ENCODE measurements at regions not wholly inside any gene's neighbourhood (a gene's known extent, or its start where the extent isn't known, plus 50 kb on each side); places are given as distances from the start of the nearest gene placed in this dataset.
"Not testable (repeated sequence)": the region's sequence is repeated elsewhere in the genome, so short reads cannot be mapped to it uniquely, and the experiment has no call there.

DNA sequence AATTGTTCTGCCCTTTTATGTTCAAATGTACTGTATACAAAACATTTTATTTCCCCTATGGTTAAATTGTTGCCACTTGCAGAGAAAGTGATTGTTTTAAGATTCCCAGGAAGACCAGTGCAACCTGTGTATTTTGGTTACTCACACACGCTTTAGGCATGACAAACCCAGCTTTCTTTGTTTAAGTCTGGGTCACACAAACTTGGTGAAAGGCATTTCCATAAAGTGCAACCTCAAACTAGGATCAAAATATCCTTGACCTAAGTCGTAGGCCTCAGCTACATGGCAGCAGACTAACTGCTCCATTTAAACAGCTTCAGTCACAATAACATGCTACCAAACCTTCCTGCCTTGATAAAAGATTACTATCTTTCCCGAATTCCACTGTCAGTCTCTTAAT is 639.0 kb upstream of the PRR20A start:
- Histone ChIP-seq H3K9me3 (ENCODE audit: control insufficient read depth, insufficient read depth, low read length) (no peaks in the 10 kb centered on the region), H3K4me3 (ENCODE audit: low read length) (no peak overlapping the region), H3K27me3 (ENCODE audit: control insufficient read depth, insufficient read depth, low read length) (no peaks in the 10 kb centered on the region), H3K4me1 (ENCODE audit: control insufficient read depth, insufficient read depth, low read length) (no peaks in the 10 kb centered on the region), H3K27ac (ENCODE audit: low read length) (no peak overlapping the region), H3K36me3 (ENCODE audit: control insufficient read depth, insufficient read depth, low read length) (no peaks in the 10 kb centered on the region)
- Mint-ChIP-seq H3K4me3 (no peak overlapping the region), H3K27ac (no peak overlapping the region), H3K36me3 (peaks cover 10% of the 10 kb centered on the region), H3K4me1 (no peaks in the 10 kb centered on the region), H3K9me3 (peaks cover 18 to 25% of the 10 kb centered on the region in 2 donors), H3K27me3 (ENCODE audit: low read depth in 2 of 2) (no peaks in the 10 kb centered on the region)
- TF ChIP-seq, protein P1, sequence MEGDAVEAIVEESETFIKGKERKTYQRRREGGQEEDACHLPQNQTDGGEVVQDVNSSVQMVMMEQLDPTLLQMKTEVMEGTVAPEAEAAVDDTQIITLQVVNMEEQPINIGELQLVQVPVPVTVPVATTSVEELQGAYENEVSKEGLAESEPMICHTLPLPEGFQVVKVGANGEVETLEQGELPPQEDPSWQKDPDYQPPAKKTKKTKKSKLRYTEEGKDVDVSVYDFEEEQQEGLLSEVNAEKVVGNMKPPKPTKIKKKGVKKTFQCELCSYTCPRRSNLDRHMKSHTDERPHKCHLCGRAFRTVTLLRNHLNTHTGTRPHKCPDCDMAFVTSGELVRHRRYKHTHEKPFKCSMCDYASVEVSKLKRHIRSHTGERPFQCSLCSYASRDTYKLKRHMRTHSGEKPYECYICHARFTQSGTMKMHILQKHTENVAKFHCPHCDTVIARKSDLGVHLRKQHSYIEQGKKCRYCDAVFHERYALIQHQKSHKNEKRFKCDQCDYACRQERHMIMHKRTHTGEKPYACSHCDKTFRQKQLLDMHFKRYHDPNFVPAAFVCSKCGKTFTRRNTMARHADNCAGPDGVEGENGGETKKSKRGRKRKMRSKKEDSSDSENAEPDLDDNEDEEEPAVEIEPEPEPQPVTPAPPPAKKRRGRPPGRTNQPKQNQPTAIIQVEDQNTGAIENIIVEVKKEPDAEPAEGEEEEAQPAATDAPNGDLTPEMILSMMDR (IDR thresholded peaks at IDR 0.05) = no peak
- intact Hi-C loops (cut with micrococcal nuclease) = no loop called here
- ATAC-seq (no peak), DNase-seq (no peak)
- 52% methylated on average over 3 of the region's 3 CpGs for WGBS (ENCODE audit: insufficient coverage)

DNA sequence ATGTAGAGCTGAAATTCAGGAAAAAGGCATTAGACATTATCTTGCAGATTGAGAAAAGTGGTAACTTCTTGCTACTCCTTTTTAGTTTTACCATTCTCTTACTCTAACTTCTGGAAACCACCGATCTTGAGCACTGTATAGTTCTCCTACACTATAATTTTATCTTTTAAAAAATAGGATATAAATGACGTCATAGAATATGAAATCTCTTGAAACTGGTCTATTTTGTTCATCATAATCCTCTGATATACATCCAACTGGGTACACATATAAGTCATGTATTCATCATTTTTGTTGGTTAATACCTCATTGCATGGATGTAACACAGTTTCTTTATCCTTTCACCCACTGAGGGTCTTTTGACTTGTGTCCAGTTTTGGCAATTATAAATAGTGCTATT is 629.9 kb upstream of the PRR20A start:
- H3K4me3 Mint-ChIP-seq = no peak overlapping the region
- no peak for ATAC-seq
- Histone ChIP-seq H3K9me3 (ENCODE audit: control insufficient read depth, insufficient read depth, low read length) (no peaks in the 10 kb centered on the region), H3K4me1 (ENCODE audit: control insufficient read depth, insufficient read depth, low read length) (no peaks in the 10 kb centered on the region), H3K4me3 (ENCODE audit: low read length) (no peak overlapping the region), H3K27ac (ENCODE audit: low read length) (no peak overlapping the region), H3K27me3 (ENCODE audit: control insufficient read depth, insufficient read depth, low read length) (no peaks in the 10 kb centered on the region), H3K36me3 (ENCODE audit: control insufficient read depth, insufficient read depth, low read length) (no peaks in the 10 kb centered on the region)
- intact Hi-C loops (cut with micrococcal nuclease) = no loop called here
- no peak overlapping the region for H3K27ac Mint-ChIP-seq
- H3K9me3 Mint-ChIP-seq = peaks cover 13 to 14% of the 10 kb centered on the region in 2 donors
- H3K27me3 Mint-ChIP-seq (ENCODE audit: low read depth in 2 of 2) = no peaks in the 10 kb centered on the region
- WGBS (ENCODE audit: insufficient coverage) = no CpG with 5 or more reads among the region's 2 CpGs
- no peak for DNase-seq
- H3K4me1 Mint-ChIP-seq = no peaks in the 10 kb centered on the region
- H3K36me3 Mint-ChIP-seq = peaks cover 5% of the 10 kb centered on the region
- TF ChIP-seq, protein P1 (IDR thresholded peaks at IDR 0.05) = no peak

GRCh38 chr13:56512336-56512735 is 628.4 kb upstream of the PRR20A start:
- H3K9me3 ChIP-seq (ENCODE audit: control insufficient read depth, insufficient read depth, low read length); H3K4me3 Mint-ChIP-seq; H3K4me1 Mint-ChIP-seq; ATAC-seq; H3K27ac Mint-ChIP-seq; H3K27ac ChIP-seq (ENCODE audit: low read length); H3K4me1 ChIP-seq (ENCODE audit: control insufficient read depth, insufficient read depth, low read length); H3K36me3 ChIP-seq (ENCODE audit: control insufficient read depth, insufficient read depth, low read length); H3K4me3 ChIP-seq (ENCODE audit: low read length); H3K27me3 Mint-ChIP-seq (ENCODE audit: low read depth in 2 of 2); H3K36me3 Mint-ChIP-seq; DNase-seq; H3K27me3 ChIP-seq (ENCODE audit: control insufficient read depth, insufficient read depth, low read length); intact Hi-C loops (cut with micrococcal nuclease): not testable (repeated sequence)
- WGBS (ENCODE audit: insufficient coverage) = 92% methylated on average over 2 of the region's 2 CpGs
- peaks cover 12% of the 10 kb centered on the region in 2 donors for H3K9me3 Mint-ChIP-seq

DNA sequence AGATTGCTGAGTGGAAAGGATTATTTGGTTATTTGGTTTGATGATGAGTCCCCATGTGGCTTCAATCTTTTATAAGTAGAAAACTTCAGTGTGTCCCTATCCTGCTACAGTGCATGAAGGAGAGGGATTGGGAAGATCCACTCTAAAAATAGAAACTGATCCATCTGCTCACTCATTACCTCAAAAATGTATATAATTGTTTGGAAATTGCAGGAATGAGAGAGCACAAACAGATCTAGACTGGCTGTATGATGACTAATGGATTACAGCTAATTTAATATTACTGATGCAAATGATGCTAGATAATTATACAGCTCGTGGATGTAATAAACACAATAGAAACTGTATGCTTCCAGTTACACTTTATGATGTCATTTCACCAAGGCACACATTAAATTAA is 625.3 kb upstream of the PRR20A start:
- H3K36me3 Mint-ChIP-seq = peaks cover 9% of the 10 kb centered on the region
- Histone ChIP-seq H3K4me3 (ENCODE audit: low read length) (no peak overlapping the region), H3K4me1 (ENCODE audit: control insufficient read depth, insufficient read depth, low read length) (no peaks in the 10 kb centered on the region), H3K9me3 (ENCODE audit: control insufficient read depth, insufficient read depth, low read length) (peaks cover 3% of the 10 kb centered on the region), H3K27me3 (ENCODE audit: control insufficient read depth, insufficient read depth, low read length) (no peaks in the 10 kb centered on the region), H3K27ac (ENCODE audit: low read length) (no peak overlapping the region), H3K36me3 (ENCODE audit: control insufficient read depth, insufficient read depth, low read length) (no peaks in the 10 kb centered on the region)
- WGBS (ENCODE audit: insufficient coverage) = no CpG with 5 or more reads among the region's 1 CpG
- H3K27ac Mint-ChIP-seq = no peak overlapping the region
- TF ChIP-seq, protein P1 (IDR thresholded peaks at IDR 0.05) = no peak
- no peaks in the 10 kb centered on the region for H3K4me1 Mint-ChIP-seq
- H3K9me3 Mint-ChIP-seq = peaks cover 7 to 16% of the 10 kb centered on the region in 2 donors
- no peak overlapping the region for H3K4me3 Mint-ChIP-seq
- DNase-seq (no peak), ATAC-seq (no peak)
- intact Hi-C loops (cut with micrococcal nuclease) = no loop called here
- H3K27me3 Mint-ChIP-seq (ENCODE audit: low read depth in 2 of 2) = no peaks in the 10 kb centered on the region
